IMR-90 (cell line): ENCODE measurements at regions not wholly inside any gene's neighbourhood (a gene's known extent, or its start where the extent isn't known, plus 50 kb on each side); places are given as distances from the start of the nearest gene placed in this dataset.

Experiments
- BHLHE40 ChIP-seq: fragments of 150-350 bp; IDR thresholded peaks from 2 replicates; pipeline ENCODE4 v1.6.1; 2016; ENCODE audit warnings: mild to moderate bottlenecking, low read depth, low read length
- CEBPB ChIP-seq: IDR thresholded peaks from 2 replicates; pipeline ENCODE4 v1.6.1; 2012; ENCODE audit warnings: low read depth, low read length, improper control_type of control experiment
- CTCF ChIP-seq: conservative IDR thresholded peaks from 2 replicates; pipeline ENCODE4 v1.5.1; 2012; ENCODE audit warnings: mild to moderate bottlenecking, low read depth, low read length, improper control_type of control experiment
- FOS ChIP-seq: fragments of 150-350 bp; IDR thresholded peaks from 2 replicates; pipeline ENCODE4 v1.6.1; 2016; ENCODE audit warnings: low read depth, low read length
- MAFK ChIP-seq: IDR thresholded peaks from 2 replicates; pipeline ENCODE4 v1.6.1; 2012; ENCODE audit warnings: low read depth, low read length, improper control_type of control experiment
- MAZ ChIP-seq: IDR thresholded peaks from 2 replicates; pipeline ENCODE4 v1.6.1; 2012; ENCODE audit warnings: low read depth, mild to moderate bottlenecking, low read length, improper control_type of control experiment, moderate library complexity, borderline replicate concordance
- MXI1 ChIP-seq: IDR thresholded peaks from 2 replicates; pipeline ENCODE4 v1.6.1; 2012; ENCODE audit warnings: low read depth, mild to moderate bottlenecking, low read length, moderate library complexity, borderline replicate concordance
- NFE2L2 ChIP-seq: fragments of 150-350 bp; IDR thresholded peaks from 2 replicates; pipeline ENCODE4 v1.6.1; 2016; ENCODE audit warnings: low read depth, mild to moderate bottlenecking, low read length
- POLR2A ChIP-seq: IDR thresholded peaks from 2 replicates; pipeline ENCODE4 v1.6.1; 2012; ENCODE audit warnings: mild to moderate bottlenecking, low read depth, low read length
- RAD21 ChIP-seq: IDR thresholded peaks from 2 replicates; pipeline ENCODE4 v1.6.1; 2012; ENCODE audit warnings: low read length, improper control_type of control experiment
- RFX5 ChIP-seq: IDR thresholded peaks from 2 replicates; pipeline ENCODE4 v1.8.0; 2012; ENCODE audit warnings: low read depth, mild to moderate bottlenecking, low read length, moderate library complexity
- SMC3 ChIP-seq: fragments of 150-350 bp; IDR thresholded peaks from 2 replicates; pipeline ENCODE4 v1.6.1; 2016; ENCODE audit warnings: low read depth, mild to moderate bottlenecking, antibody characterized with exemption, low read length, moderate library complexity
- USF2 ChIP-seq: fragments of 150-350 bp; IDR thresholded peaks from 2 replicates; pipeline ENCODE4 v1.6.1; 2017; ENCODE audit warnings: mild to moderate bottlenecking, antibody characterized with exemption, low read length, low read depth

GRCh38 chr18:68233018-68233417, 481.9 kb downstream of the TMX3 start:
- TF ChIP-seq CTCF (no peak), POLR2A (no peak), USF2 (no peak), MAFK (no peak), NFE2L2 (no peak), FOS (no peak), MXI1 (no peak), RAD21 (no peak), MAZ (no peak), SMC3 (no peak), CEBPB (no peak), BHLHE40 (no peak), RFX5 (no peak)
